ENCODE measurements at regions not wholly inside any gene's neighbourhood (a gene's known extent, or its start where the extent isn't known, plus 50 kb on each side); places are given as distances from the start of the nearest gene placed in this dataset.

GRCh38 chr1:101128846-101129245 lies 103.3 kb upstream of the DPH5 start:
- BruUV-seq (replicated peaks) = no TSS peak
- ChIA-PET CTCF (no interaction called here), POLR2A (no interaction called here)
- Histone ChIP-seq H3K27me3 (ENCODE audit: control insufficient read depth, insufficient read depth, low read length) (no peaks in the 10 kb centered on the region), H3K27ac (ENCODE audit: low read length) (no peak overlapping the region), H3K36me3 (ENCODE audit: control insufficient read depth, insufficient read depth, low read length) (no peaks in the 10 kb centered on the region), H3K4me1 (ENCODE audit: control insufficient read depth, insufficient read depth, low read length) (no peaks in the 10 kb centered on the region), H3K4me3 (ENCODE audit: low read depth in 2 of 2, low read length in 2 of 2) (no peak overlapping the region), H3K9me3 (ENCODE audit: control insufficient read depth, insufficient read depth, low read depth, low read length) (no peaks in the 10 kb centered on the region)
- intact Hi-C loops (cut with micrococcal nuclease; ENCODE audit: unreplicated experiment) (no loop called here), in situ Hi-C loops (cut with HindIII; ENCODE audit: low pct_unique_long_range_greater_than_20kb, low sequenced_read_pairs) (no loop called here)
- DNase-seq (ENCODE audit: low read depth, low spot score) (no peak), ATAC-seq (no peak)
- TF ChIP-seq POLR2AphosphoS5 (IDR thresholded peaks at IDR 0.05; ENCODE audit: low read depth, low read length) = no peak
- no peak for TF ChIP-seq CTCF (IDR thresholded peaks at IDR 0.05)
- TF ChIP-seq TCF7L2 (IDR thresholded peaks at IDR 0.05; ENCODE audit: low read depth, low read length) = no peak
- no peak for TF ChIP-seq SIN3A (IDR thresholded peaks at IDR 0.05; ENCODE audit: borderline replicate concordance, insufficient read depth, low read depth, low read length)
- no peak for TF ChIP-seq REST (IDR thresholded peaks at IDR 0.05; ENCODE audit: insufficient read depth in 1 of 2, low read depth in 2 of 2, low read length in 1 of 2)

GRCh38 chr1:101128211-101128727 lies 102.7 kb upstream of the DPH5 start:
- in situ Hi-C loops (cut with HindIII; ENCODE audit: low pct_unique_long_range_greater_than_20kb, low sequenced_read_pairs) = no loop called here
- CTCF ChIA-PET = no interaction called here
- Histone ChIP-seq H3K4me3 (ENCODE audit: low read depth in 2 of 2, low read length in 2 of 2) (no peak overlapping the region), H3K27me3 (ENCODE audit: control insufficient read depth, insufficient read depth, low read length) (no peaks in the 10 kb centered on the region), H3K9me3 (ENCODE audit: control insufficient read depth, insufficient read depth, low read depth, low read length) (no peaks in the 10 kb centered on the region), H3K27ac (ENCODE audit: low read length) (no peak overlapping the region), H3K4me1 (ENCODE audit: control insufficient read depth, insufficient read depth, low read length) (no peaks in the 10 kb centered on the region), H3K36me3 (ENCODE audit: control insufficient read depth, insufficient read depth, low read length) (no peaks in the 10 kb centered on the region)
- POLR2A ChIA-PET = no interaction called here
- TF ChIP-seq POLR2AphosphoS5 (IDR thresholded peaks at IDR 0.05; ENCODE audit: low read depth, low read length) (no peak), REST (IDR thresholded peaks at IDR 0.05; ENCODE audit: insufficient read depth in 1 of 2, low read depth in 2 of 2, low read length in 1 of 2) (no peak), TCF7L2 (IDR thresholded peaks at IDR 0.05; ENCODE audit: low read depth, low read length) (no peak), SIN3A (IDR thresholded peaks at IDR 0.05; ENCODE audit: borderline replicate concordance, insufficient read depth, low read depth, low read length) (no peak), CTCF (IDR thresholded peaks at IDR 0.05) (no peak)
- ATAC-seq = no peak
- BruUV-seq (replicated peaks) = no TSS peak
- intact Hi-C loops (cut with micrococcal nuclease; ENCODE audit: unreplicated experiment) = no loop called here
- no peak for DNase-seq (ENCODE audit: low read depth, low spot score)

Data from Panc1 (cell line).